ENCODE measurements at regions not wholly inside any gene's neighbourhood (a gene's known extent, or its start where the extent isn't known, plus 50 kb on each side); places are given as distances from the start of the nearest gene placed in this dataset.

- H3K9ac ChIP-seq (ENCODE audit: low read depth in 1 of 3, low read length in 3 of 3) = no peak overlapping the region
- peaks cover 3 to 7% (median 5%) of the 10 kb centered on the region in 3 donors for H3K4me1 ChIP-seq (ENCODE audit: control insufficient read depth in 3 of 3, insufficient read depth in 3 of 3, low read length in 3 of 3)
- H3K27ac ChIP-seq (ENCODE audit: low read depth, low read length) = no peak overlapping the region
- no peaks in the 10 kb centered on the region for H3K9me3 ChIP-seq (ENCODE audit: control insufficient read depth in 3 of 3, low read length in 3 of 3)
- H3K4me3 ChIP-seq (ENCODE audit: low read length in 3 of 3) = no peak overlapping the region
- no peaks in the 10 kb centered on the region for H3K36me3 ChIP-seq (ENCODE audit: control insufficient read depth in 3 of 3, insufficient read depth in 3 of 3, low read length in 3 of 3)
- H3K27me3 ChIP-seq (ENCODE audit: control insufficient read depth in 3 of 3, insufficient read depth in 3 of 3, low read length in 3 of 3) = peaks cover 3 to 11% (median 4%) of the 10 kb centered on the region in 3 donors
Observed at GRCh38 chr12:131487388-131488124, 223.3 kb upstream of the SFSWAP start.

GRCh38 chr12:131489718-131490117 is 221.2 kb upstream of the SFSWAP start:
- Histone ChIP-seq H3K9ac (ENCODE audit: low read depth in 1 of 3, low read length in 3 of 3) (no peak overlapping the region), H3K4me1 (ENCODE audit: control insufficient read depth in 3 of 3, insufficient read depth in 3 of 3, low read length in 3 of 3) (peaks cover 3 to 7% (median 5%) of the 10 kb centered on the region in 3 donors), H3K27ac (ENCODE audit: low read depth, low read length) (no peak overlapping the region), H3K9me3 (ENCODE audit: control insufficient read depth in 3 of 3, low read length in 3 of 3) (no peaks in the 10 kb centered on the region), H3K36me3 (ENCODE audit: control insufficient read depth in 3 of 3, insufficient read depth in 3 of 3, low read length in 3 of 3) (no peaks in the 10 kb centered on the region), H3K27me3 (ENCODE audit: control insufficient read depth in 3 of 3, insufficient read depth in 3 of 3, low read length in 3 of 3) (peaks cover 4 to 5% (median 4%) of the 10 kb centered on the region in 3 donors), H3K4me3 (ENCODE audit: low read length in 3 of 3) (no peak overlapping the region)

GRCh38 chr12:131491155-131491554 is 219.7 kb upstream of the SFSWAP start:
- peaks cover 3 to 7% (median 5%) of the 10 kb centered on the region in 3 donors for H3K4me1 ChIP-seq (ENCODE audit: control insufficient read depth in 3 of 3, insufficient read depth in 3 of 3, low read length in 3 of 3)
- H3K27me3 ChIP-seq (ENCODE audit: control insufficient read depth in 3 of 3, insufficient read depth in 3 of 3, low read length in 3 of 3) = peaks cover 6 to 8% (median 8%) of the 10 kb centered on the region in 3 donors
- H3K9me3 ChIP-seq (ENCODE audit: control insufficient read depth in 3 of 3, low read length in 3 of 3) = no peaks in the 10 kb centered on the region
- no peak overlapping the region for H3K9ac ChIP-seq (ENCODE audit: low read depth in 1 of 3, low read length in 3 of 3)
- H3K4me3 ChIP-seq (ENCODE audit: low read length in 3 of 3) = no peak overlapping the region
- H3K27ac ChIP-seq (ENCODE audit: low read depth, low read length) = no peak overlapping the region
- no peaks in the 10 kb centered on the region for H3K36me3 ChIP-seq (ENCODE audit: control insufficient read depth in 3 of 3, insufficient read depth in 3 of 3, low read length in 3 of 3)

- no peaks in the 10 kb centered on the region for H3K9me3 ChIP-seq (ENCODE audit: control insufficient read depth in 3 of 3, low read length in 3 of 3)
- H3K36me3 ChIP-seq (ENCODE audit: control insufficient read depth in 3 of 3, insufficient read depth in 3 of 3, low read length in 3 of 3) = no peaks in the 10 kb centered on the region
- H3K27me3 ChIP-seq (ENCODE audit: control insufficient read depth in 3 of 3, insufficient read depth in 3 of 3, low read length in 3 of 3) = peaks cover 6 to 8% (median 8%) of the 10 kb centered on the region in 3 donors
- no peak overlapping the region for H3K9ac ChIP-seq (ENCODE audit: low read depth in 1 of 3, low read length in 3 of 3)
- no peak overlapping the region for H3K27ac ChIP-seq (ENCODE audit: low read depth, low read length)
- H3K4me3 ChIP-seq (ENCODE audit: low read length in 3 of 3) = no peak overlapping the region
- peaks cover 3 to 7% (median 5%) of the 10 kb centered on the region in 3 donors for H3K4me1 ChIP-seq (ENCODE audit: control insufficient read depth in 3 of 3, insufficient read depth in 3 of 3, low read length in 3 of 3)
Observed at GRCh38 chr12:131491916-131492490, 218.9 kb upstream of the SFSWAP start.

- Histone ChIP-seq H3K36me3 (ENCODE audit: control insufficient read depth in 3 of 3, insufficient read depth in 3 of 3, low read length in 3 of 3) (no peaks in the 10 kb centered on the region), H3K27ac (ENCODE audit: low read depth, low read length) (no peak overlapping the region), H3K4me3 (ENCODE audit: low read length in 3 of 3) (no peak overlapping the region), H3K4me1 (ENCODE audit: control insufficient read depth in 3 of 3, insufficient read depth in 3 of 3, low read length in 3 of 3) (peaks cover 3 to 7% (median 5%) of the 10 kb centered on the region in 3 donors), H3K9me3 (ENCODE audit: control insufficient read depth in 3 of 3, low read length in 3 of 3) (no peaks in the 10 kb centered on the region), H3K9ac (ENCODE audit: low read depth in 1 of 3, low read length in 3 of 3) (no peak overlapping the region), H3K27me3 (ENCODE audit: control insufficient read depth in 3 of 3, insufficient read depth in 3 of 3, low read length in 3 of 3) (peaks cover 6 to 8% (median 8%) of the 10 kb centered on the region in 3 donors)
Observed at GRCh38 chr12:131493068-131493826, 217.6 kb upstream of the SFSWAP start.

- peaks cover 3 to 7% (median 5%) of the 10 kb centered on the region in 3 donors for H3K4me1 ChIP-seq (ENCODE audit: control insufficient read depth in 3 of 3, insufficient read depth in 3 of 3, low read length in 3 of 3)
- H3K36me3 ChIP-seq (ENCODE audit: control insufficient read depth in 3 of 3, insufficient read depth in 3 of 3, low read length in 3 of 3) = no peaks in the 10 kb centered on the region
- no peaks in the 10 kb centered on the region for H3K9me3 ChIP-seq (ENCODE audit: control insufficient read depth in 3 of 3, low read length in 3 of 3)
- H3K9ac ChIP-seq (ENCODE audit: low read depth in 1 of 3, low read length in 3 of 3) = no peak overlapping the region
- no peak overlapping the region for H3K4me3 ChIP-seq (ENCODE audit: low read length in 3 of 3)
- no peak overlapping the region for H3K27ac ChIP-seq (ENCODE audit: low read depth, low read length)
- H3K27me3 ChIP-seq (ENCODE audit: control insufficient read depth in 3 of 3, insufficient read depth in 3 of 3, low read length in 3 of 3) = peaks cover 8% of the 10 kb centered on the region in 3 donors
Observed at GRCh38 chr12:131494216-131494615, 216.7 kb upstream of the SFSWAP start.

GRCh38 chr12:131494741-131495524 is 216.0 kb upstream of the SFSWAP start:
- H3K9ac ChIP-seq (ENCODE audit: low read depth in 1 of 3, low read length in 3 of 3) = no peak overlapping the region
- no peaks in the 10 kb centered on the region for H3K36me3 ChIP-seq (ENCODE audit: control insufficient read depth in 3 of 3, insufficient read depth in 3 of 3, low read length in 3 of 3)
- no peaks in the 10 kb centered on the region for H3K9me3 ChIP-seq (ENCODE audit: control insufficient read depth in 3 of 3, low read length in 3 of 3)
- no peak overlapping the region for H3K27ac ChIP-seq (ENCODE audit: low read depth, low read length)
- peaks cover 8% of the 10 kb centered on the region in 3 donors for H3K27me3 ChIP-seq (ENCODE audit: control insufficient read depth in 3 of 3, insufficient read depth in 3 of 3, low read length in 3 of 3)
- H3K4me3 ChIP-seq (ENCODE audit: low read length in 3 of 3) = no peak overlapping the region
- H3K4me1 ChIP-seq (ENCODE audit: control insufficient read depth in 3 of 3, insufficient read depth in 3 of 3, low read length in 3 of 3) = peaks cover 3 to 7% (median 5%) of the 10 kb centered on the region in 3 donors

GRCh38 chr12:131497966-131498365 is 212.9 kb upstream of the SFSWAP start:
- Histone ChIP-seq H3K4me1 (ENCODE audit: control insufficient read depth in 3 of 3, insufficient read depth in 3 of 3, low read length in 3 of 3) (no peaks in the 10 kb centered on the region), H3K9ac (ENCODE audit: low read depth in 1 of 3, low read length in 3 of 3) (no peak overlapping the region), H3K27ac (ENCODE audit: low read depth, low read length) (no peak overlapping the region), H3K9me3 (ENCODE audit: control insufficient read depth in 3 of 3, low read length in 3 of 3) (no peaks in the 10 kb centered on the region), H3K27me3 (ENCODE audit: control insufficient read depth in 3 of 3, insufficient read depth in 3 of 3, low read length in 3 of 3) (peaks cover 8% of the 10 kb centered on the region in 3 donors), H3K4me3 (ENCODE audit: low read length in 3 of 3) (no peak overlapping the region), H3K36me3 (ENCODE audit: control insufficient read depth in 3 of 3, insufficient read depth in 3 of 3, low read length in 3 of 3) (no peaks in the 10 kb centered on the region)

GRCh38 chr12:131499160-131499863 is 211.6 kb upstream of the SFSWAP start:
- no peaks in the 10 kb centered on the region for H3K9me3 ChIP-seq (ENCODE audit: control insufficient read depth in 3 of 3, low read length in 3 of 3)
- no peak overlapping the region for H3K27ac ChIP-seq (ENCODE audit: low read depth, low read length)
- H3K9ac ChIP-seq (ENCODE audit: low read depth in 1 of 3, low read length in 3 of 3) = no peak overlapping the region
- H3K4me1 ChIP-seq (ENCODE audit: control insufficient read depth in 3 of 3, insufficient read depth in 3 of 3, low read length in 3 of 3) = no peaks in the 10 kb centered on the region
- H3K27me3 ChIP-seq (ENCODE audit: control insufficient read depth in 3 of 3, insufficient read depth in 3 of 3, low read length in 3 of 3) = peaks cover 8% of the 10 kb centered on the region in 3 donors
- H3K4me3 ChIP-seq (ENCODE audit: low read length in 3 of 3) = no peak overlapping the region
- H3K36me3 ChIP-seq (ENCODE audit: control insufficient read depth in 3 of 3, insufficient read depth in 3 of 3, low read length in 3 of 3) = no peaks in the 10 kb centered on the region

All from skeletal muscle tissue (tissue), 3 donors.